ENCODE measurements at regions not wholly inside any gene's neighbourhood (a gene's known extent, or its start where the extent isn't known, plus 50 kb on each side); places are given as distances from the start of the nearest gene placed in this dataset.

- no peaks in the 10 kb centered on the region for H3K4me1 ChIP-seq (ENCODE audit: insufficient read depth)
- H3K9me2 ChIP-seq (replicated peaks; ENCODE audit: insufficient read depth): no peaks in the 10 kb centered on the region
- no peaks in the 10 kb centered on the region for H3K79me2 ChIP-seq
- H2AFZ ChIP-seq: no peak overlapping the region
- no peaks in the 10 kb centered on the region for H3K27me3 ChIP-seq
- no peak overlapping the region for H3K4me3 ChIP-seq
- H3K27ac ChIP-seq: no peak overlapping the region
- 88% methylated on average over 4 of the region's 4 CpGs for WGBS (ENCODE audit: low lambda C conversion rate, missing lambda C conversion rate)
- no peak overlapping the region for H3K4me2 ChIP-seq
- no peaks in the 10 kb centered on the region for H3K9me3 ChIP-seq (ENCODE audit: low read depth)
- DNase-seq (ENCODE audit: low spot score): no peak
- H3K36me3 ChIP-seq (replicated peaks; ENCODE audit: insufficient read depth, low read depth): no peaks in the 10 kb centered on the region
- no peaks in the 10 kb centered on the region for H4K20me1 ChIP-seq (ENCODE audit: insufficient read depth, poor library complexity, severe bottlenecking)
- TF ChIP-seq CTCF (IDR thresholded peaks at IDR 0.05; ENCODE audit: poor library complexity) (no peak), EZH2 (IDR thresholded peaks at IDR 0.05; ENCODE audit: borderline replicate concordance) (no peak), EZH2phosphoT487 (IDR thresholded peaks at IDR 0.05; ENCODE audit: low read depth, severe bottlenecking, unreplicated experiment) (no peak)
Observed at GRCh38 chr4:60814549-60814948, 385.6 kb upstream of the ADGRL3 start.

GRCh38 chr4:60817609-60818008, 382.5 kb upstream of the ADGRL3 start:
- Histone ChIP-seq H3K36me3 (replicated peaks; ENCODE audit: insufficient read depth, low read depth) (no peaks in the 10 kb centered on the region), H3K79me2 (no peaks in the 10 kb centered on the region), H2AFZ (no peak overlapping the region), H3K9me2 (replicated peaks; ENCODE audit: insufficient read depth) (no peaks in the 10 kb centered on the region), H3K27me3 (no peaks in the 10 kb centered on the region), H4K20me1 (ENCODE audit: insufficient read depth, poor library complexity, severe bottlenecking) (no peaks in the 10 kb centered on the region), H3K4me2 (no peak overlapping the region), H3K27ac (no peak overlapping the region), H3K4me3 (no peak overlapping the region), H3K4me1 (ENCODE audit: insufficient read depth) (no peaks in the 10 kb centered on the region), H3K9me3 (ENCODE audit: low read depth) (no peaks in the 10 kb centered on the region)
- WGBS (ENCODE audit: low lambda C conversion rate, missing lambda C conversion rate): 84% methylated on average over 1 of the region's 1 CpG
- DNase-seq (ENCODE audit: low spot score): no peak
- TF ChIP-seq EZH2phosphoT487 (IDR thresholded peaks at IDR 0.05; ENCODE audit: low read depth, severe bottlenecking, unreplicated experiment): no peak
- no peak for TF ChIP-seq CTCF (IDR thresholded peaks at IDR 0.05; ENCODE audit: poor library complexity)
- TF ChIP-seq EZH2 (IDR thresholded peaks at IDR 0.05; ENCODE audit: borderline replicate concordance): no peak

- TF ChIP-seq EZH2phosphoT487 (IDR thresholded peaks at IDR 0.05; ENCODE audit: low read depth, severe bottlenecking, unreplicated experiment): no peak
- TF ChIP-seq EZH2 (IDR thresholded peaks at IDR 0.05; ENCODE audit: borderline replicate concordance): no peak
- no peak for TF ChIP-seq CTCF (IDR thresholded peaks at IDR 0.05; ENCODE audit: poor library complexity)
- DNase-seq (ENCODE audit: low spot score): no peak
- 60% methylated on average over 2 of the region's 2 CpGs for WGBS (ENCODE audit: low lambda C conversion rate, missing lambda C conversion rate)
- Histone ChIP-seq H3K4me3 (no peak overlapping the region), H4K20me1 (ENCODE audit: insufficient read depth, poor library complexity, severe bottlenecking) (no peaks in the 10 kb centered on the region), H3K36me3 (replicated peaks; ENCODE audit: insufficient read depth, low read depth) (no peaks in the 10 kb centered on the region), H3K79me2 (no peaks in the 10 kb centered on the region), H3K27me3 (no peaks in the 10 kb centered on the region), H3K27ac (no peak overlapping the region), H3K4me1 (ENCODE audit: insufficient read depth) (no peaks in the 10 kb centered on the region), H3K9me3 (ENCODE audit: low read depth) (no peaks in the 10 kb centered on the region), H3K9me2 (replicated peaks; ENCODE audit: insufficient read depth) (no peaks in the 10 kb centered on the region), H3K4me2 (no peak overlapping the region), H2AFZ (no peak overlapping the region)
Observed at GRCh38 chr4:60822986-60823385, 377.1 kb upstream of the ADGRL3 start.

GRCh38 chr4:60840020-60840419, 360.1 kb upstream of the ADGRL3 start:
- WGBS (ENCODE audit: low lambda C conversion rate, missing lambda C conversion rate): 100% methylated on average over 1 of the region's 1 CpG
- no peak for TF ChIP-seq EZH2phosphoT487 (IDR thresholded peaks at IDR 0.05; ENCODE audit: low read depth, severe bottlenecking, unreplicated experiment)

More at GRCh38 chr4:60840020-60840419, 360.1 kb upstream of the ADGRL3 start:
- Histone ChIP-seq H3K79me2 (no peaks in the 10 kb centered on the region), H3K9me3 (ENCODE audit: low read depth) (no peaks in the 10 kb centered on the region), H3K4me3 (no peak overlapping the region), H3K27me3 (no peaks in the 10 kb centered on the region), H3K27ac (no peak overlapping the region), H4K20me1 (ENCODE audit: insufficient read depth, poor library complexity, severe bottlenecking) (no peaks in the 10 kb centered on the region), H2AFZ (no peak overlapping the region), H3K4me2 (no peak overlapping the region), H3K9me2 (replicated peaks; ENCODE audit: insufficient read depth) (no peaks in the 10 kb centered on the region), H3K4me1 (ENCODE audit: insufficient read depth) (no peaks in the 10 kb centered on the region), H3K36me3 (replicated peaks; ENCODE audit: insufficient read depth, low read depth) (no peaks in the 10 kb centered on the region)
- DNase-seq (ENCODE audit: low spot score): no peak

Data from hepatocyte (in vitro differentiated cells).